ENCODE measurements at regions not wholly inside any gene's neighbourhood (a gene's known extent, or its start where the extent isn't known, plus 50 kb on each side); places are given as distances from the start of the nearest gene placed in this dataset.

DNA sequence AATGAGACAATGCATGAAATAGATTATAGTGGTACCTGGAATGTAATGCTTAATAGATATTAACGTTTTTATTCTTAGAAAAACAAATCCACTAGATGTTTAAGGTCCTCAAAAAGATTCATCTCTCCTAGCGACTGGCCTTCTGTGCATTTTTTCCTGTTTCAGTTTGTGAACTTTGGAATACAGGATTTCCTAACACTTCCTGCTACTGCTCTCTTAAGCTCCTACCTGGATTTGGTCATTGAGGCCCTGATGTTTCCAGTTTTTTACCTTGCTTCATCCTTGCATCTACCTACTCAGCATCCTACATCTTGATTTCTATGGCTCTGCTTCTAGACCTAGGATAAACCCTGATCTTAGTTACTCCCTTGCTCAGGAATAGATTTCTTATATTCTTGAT lies 188.4 kb downstream of the ABCC12 start:
- WGBS, 2 donors: 46 to 49% methylated on average over 2 of the region's 2 CpGs
- DNase-seq (ENCODE audit: low spot score in 2 of 2): no peak
- intact Hi-C loops (cut with DNase I; ENCODE audit: low total_unique reads): no loop called here
- TF ChIP-seq, protein P1, sequence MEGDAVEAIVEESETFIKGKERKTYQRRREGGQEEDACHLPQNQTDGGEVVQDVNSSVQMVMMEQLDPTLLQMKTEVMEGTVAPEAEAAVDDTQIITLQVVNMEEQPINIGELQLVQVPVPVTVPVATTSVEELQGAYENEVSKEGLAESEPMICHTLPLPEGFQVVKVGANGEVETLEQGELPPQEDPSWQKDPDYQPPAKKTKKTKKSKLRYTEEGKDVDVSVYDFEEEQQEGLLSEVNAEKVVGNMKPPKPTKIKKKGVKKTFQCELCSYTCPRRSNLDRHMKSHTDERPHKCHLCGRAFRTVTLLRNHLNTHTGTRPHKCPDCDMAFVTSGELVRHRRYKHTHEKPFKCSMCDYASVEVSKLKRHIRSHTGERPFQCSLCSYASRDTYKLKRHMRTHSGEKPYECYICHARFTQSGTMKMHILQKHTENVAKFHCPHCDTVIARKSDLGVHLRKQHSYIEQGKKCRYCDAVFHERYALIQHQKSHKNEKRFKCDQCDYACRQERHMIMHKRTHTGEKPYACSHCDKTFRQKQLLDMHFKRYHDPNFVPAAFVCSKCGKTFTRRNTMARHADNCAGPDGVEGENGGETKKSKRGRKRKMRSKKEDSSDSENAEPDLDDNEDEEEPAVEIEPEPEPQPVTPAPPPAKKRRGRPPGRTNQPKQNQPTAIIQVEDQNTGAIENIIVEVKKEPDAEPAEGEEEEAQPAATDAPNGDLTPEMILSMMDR (IDR thresholded peaks at IDR 0.05): no peak
- TF ChIP-seq POLR2A (IDR thresholded peaks at IDR 0.05): no peak
- H3K4me3 ChIP-seq (ENCODE audit: low read depth, poor library complexity, severe bottlenecking): no peak overlapping the region

DNA sequence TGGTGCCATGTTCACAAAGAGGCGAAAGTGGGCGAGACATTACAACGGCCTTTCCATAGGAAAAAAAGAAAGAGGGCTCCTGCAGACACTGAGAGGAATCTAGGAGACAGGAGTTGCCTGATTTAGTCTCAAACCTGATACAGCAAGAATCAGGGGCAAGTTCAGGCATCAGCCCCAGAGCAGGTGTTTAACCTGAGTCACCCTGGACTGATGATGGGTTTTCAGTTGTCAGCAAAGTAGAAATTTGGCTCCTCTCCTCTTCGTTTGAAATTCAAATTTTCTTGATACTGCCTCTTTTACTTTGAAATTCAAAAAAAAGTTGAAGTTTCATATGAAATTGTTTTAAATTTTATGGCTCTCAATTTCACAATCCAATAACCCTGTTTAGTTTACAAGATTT lies 189.5 kb downstream of the ABCC12 start:
- DNase-seq (ENCODE audit: low spot score in 2 of 2): no peak
- H3K4me3 ChIP-seq (ENCODE audit: low read depth, poor library complexity, severe bottlenecking): no peak overlapping the region
- no peak for TF ChIP-seq POLR2A (IDR thresholded peaks at IDR 0.05)
- TF ChIP-seq, protein P1 (IDR thresholded peaks at IDR 0.05): no peak
- WGBS, 2 donors: 35 to 41% methylated on average over 4 of the region's 4 CpGs
- intact Hi-C loops (cut with DNase I; ENCODE audit: low total_unique reads): no loop called here

DNA sequence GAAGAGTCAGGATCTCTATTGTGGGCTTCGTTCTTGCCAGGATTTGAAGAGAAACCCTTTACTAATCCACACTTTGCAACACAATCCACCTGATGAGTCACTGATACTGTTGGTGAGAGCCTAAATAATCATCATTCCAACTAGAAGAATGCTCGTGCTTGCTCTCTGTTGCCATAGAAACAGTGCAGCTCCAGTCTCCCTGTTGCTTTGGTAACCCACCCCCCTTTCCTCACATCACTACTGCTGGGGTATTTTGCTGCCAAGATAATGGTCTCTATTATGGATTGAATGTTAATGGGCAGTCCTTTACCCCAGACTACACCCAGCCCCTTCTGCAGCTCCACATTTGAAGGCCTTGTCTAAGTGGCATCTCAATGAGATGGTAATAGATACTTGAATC lies 190.4 kb downstream of the ABCC12 start:
- intact Hi-C loops (cut with DNase I; ENCODE audit: low total_unique reads): no loop called here
- no peak overlapping the region for H3K4me3 ChIP-seq (ENCODE audit: low read depth, poor library complexity, severe bottlenecking)
- DNase-seq (ENCODE audit: low spot score in 2 of 2): no peak
- no peak for TF ChIP-seq POLR2A (IDR thresholded peaks at IDR 0.05)
- TF ChIP-seq, protein P1 (IDR thresholded peaks at IDR 0.05): no peak
- 35 to 42% methylated on average over 2 of the region's 2 CpGs for WGBS, 2 donors

DNA sequence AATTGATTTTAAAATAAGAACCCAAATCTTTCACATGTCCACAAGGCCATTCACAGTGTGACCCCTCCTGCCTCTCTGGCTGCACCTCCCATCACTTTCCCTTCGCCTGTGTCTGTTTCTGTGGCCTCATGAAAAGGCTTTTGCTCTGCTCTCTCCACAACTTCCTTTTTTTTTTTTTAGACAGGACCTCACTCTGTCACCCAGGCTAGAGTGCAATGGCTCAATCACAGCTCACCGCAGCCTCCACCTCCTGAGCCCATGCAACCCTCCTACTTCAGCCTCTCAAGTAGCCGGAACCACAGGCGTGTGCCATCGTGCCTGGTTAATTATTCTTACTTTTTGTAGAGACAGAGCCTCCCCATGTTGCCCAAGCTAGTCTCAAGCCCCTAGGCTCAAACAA lies 197.1 kb downstream of the ABCC12 start:
- H3K4me3 ChIP-seq (ENCODE audit: low read depth, poor library complexity, severe bottlenecking): no peak overlapping the region
- TF ChIP-seq, protein P1 (IDR thresholded peaks at IDR 0.05): no peak
- no peak for TF ChIP-seq POLR2A (IDR thresholded peaks at IDR 0.05)
- 84 to 90% methylated on average over 5 of the region's 5 CpGs for WGBS, 2 donors
- intact Hi-C loops (cut with DNase I; ENCODE audit: low total_unique reads): no loop called here
- DNase-seq (ENCODE audit: low spot score in 2 of 2): no peak

DNA sequence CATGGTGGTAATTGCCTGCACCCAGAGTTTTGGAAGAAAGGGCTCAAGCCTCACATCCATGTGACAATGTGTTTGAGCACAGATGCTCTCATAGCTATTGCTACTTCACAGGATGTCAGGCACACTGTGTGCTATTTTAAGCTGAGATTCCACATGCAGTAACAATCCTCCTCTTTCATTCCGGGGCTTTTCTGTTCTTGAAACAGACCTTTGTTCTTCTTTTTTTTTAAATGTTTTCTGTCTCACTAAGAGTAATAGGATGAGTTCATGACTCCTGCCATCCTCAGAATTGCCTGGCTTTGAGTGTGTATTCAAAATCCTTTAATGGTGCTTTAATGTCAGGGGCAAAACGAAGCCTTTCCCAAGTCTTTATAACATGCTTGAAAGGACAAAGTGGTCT lies 198.9 kb downstream of the ABCC12 start:
- 62 to 63% methylated on average over 2 of the region's 2 CpGs for WGBS, 2 donors
- no peak overlapping the region for H3K4me3 ChIP-seq (ENCODE audit: low read depth, poor library complexity, severe bottlenecking)
- DNase-seq (ENCODE audit: low spot score in 2 of 2): no peak
- TF ChIP-seq POLR2A (IDR thresholded peaks at IDR 0.05): no peak
- TF ChIP-seq, protein P1 (IDR thresholded peaks at IDR 0.05): no peak
- intact Hi-C loops (cut with DNase I; ENCODE audit: low total_unique reads): no loop called here

DNA sequence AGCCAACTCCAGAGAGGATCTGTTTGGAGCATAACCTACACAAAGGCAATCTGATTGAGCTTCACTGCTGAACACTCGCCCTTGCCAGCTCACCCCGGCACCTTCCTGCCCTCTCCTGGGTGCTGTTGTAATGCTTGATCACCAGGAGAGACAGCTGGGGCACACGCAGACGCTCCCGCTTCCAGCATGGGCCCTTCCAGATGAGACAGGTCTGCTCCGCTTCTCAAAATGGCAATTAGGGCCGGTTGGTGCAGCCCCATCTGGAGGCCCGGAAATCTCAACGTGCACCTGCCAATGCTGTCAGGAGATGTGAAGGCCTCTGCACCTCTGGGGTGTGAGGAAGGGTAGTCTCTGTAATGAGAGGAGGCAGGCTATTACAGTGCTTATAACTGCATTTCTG lies 206.1 kb downstream of the ABCC12 start:
- DNase-seq (ENCODE audit: low spot score in 2 of 2): no peak
- H3K4me3 ChIP-seq (ENCODE audit: low read depth, poor library complexity, severe bottlenecking): no peak overlapping the region
- 84 to 90% methylated on average over 9 of the region's 9 CpGs for WGBS, 2 donors
- TF ChIP-seq, protein P1 (IDR thresholded peaks at IDR 0.05): no peak
- no peak for TF ChIP-seq POLR2A (IDR thresholded peaks at IDR 0.05)
- intact Hi-C loops (cut with DNase I; ENCODE audit: low total_unique reads): no loop called here
